Testis (tissue), 2 donors: ENCODE measurements at regions not wholly inside any gene's neighbourhood (a gene's known extent, or its start where the extent isn't known, plus 50 kb on each side); places are given as distances from the start of the nearest gene placed in this dataset.
"Not testable (repeated sequence)": the region's sequence is repeated elsewhere in the genome, so short reads cannot be mapped to it uniquely, and the experiment has no call there.

ENCODE experiments used
- DNase-seq: peaks from one replicate; pipeline ENCODE4 v3.0.0-alpha.2; 2019
- H3K27ac ChIP-seq, 2 donors: fragments of 200-600 bp; sonication (generic); one replicate each; pipeline ENCODE4 v1.5.1; 2019
- H3K27me3 ChIP-seq: fragments of 200-600 bp; sonication (generic); one replicate; pipeline ENCODE4 v1.5.1; 2019
- H3K36me3 ChIP-seq: fragments of 200-600 bp; sonication (generic); one replicate; pipeline ENCODE4 v1.5.1; 2017; ENCODE audit warnings: low read depth; ENCODE audit errors: missing control alignments
- H3K4me1 ChIP-seq: fragments of 200-600 bp; sonication (generic); one replicate; pipeline ENCODE4 v1.5.1; 2019
- H3K4me3 ChIP-seq, 2 donors: fragments of 200-600 bp; sonication (generic); one replicate each; pipeline ENCODE4 v1.5.1; 2017 to 2019
- H3K9me3 ChIP-seq: fragments of 200-600 bp; sonication (generic); one replicate; pipeline ENCODE4 v1.5.1; 2017
- CTCF ChIP-seq, 3 experiments: fragments of 450-650 bp in 2 of 3; fragments of 200-600 bp in 1 of 3; sonication (generic) in 1 of 3; IDR thresholded peaks; one replicate each; pipeline ENCODE4 v1.5.1; 2016 to 2019; ENCODE audit warnings: antibody characterized with exemption in 3 of 3, mild to moderate bottlenecking in 2 of 3, moderate library complexity in 1 of 3
- POLR2A ChIP-seq: fragments of 450-650 bp; IDR thresholded peaks from one replicate; pipeline ENCODE4 v1.6.1; 2017; ENCODE audit warnings: antibody characterized with exemption, mild to moderate bottlenecking, moderate library complexity
- WGBS, 2 donors: methylation state at CpG; one replicate each; pipeline ENCODE4 v1.1.5; 2018; 5-methylcytosine and 5-hydroxymethylcytosine counted together
- intact Hi-C: fragments of 100-400 bp; cut with DNase I; formaldehyde crosslinking; loops from one replicate; pipeline ENCODE4 v1.15.1; 2023; ENCODE audit warnings: low total_unique reads

- intact Hi-C loops = no loop called here
- Histone ChIP-seq H3K27ac (no peak overlapping the region), H3K4me3 (no peak overlapping the region), H3K27me3 (no peaks in the 10 kb centered on the region), H3K36me3 (no peaks in the 10 kb centered on the region), H3K9me3 (no peaks in the 10 kb centered on the region), H3K4me1 (no peaks in the 10 kb centered on the region)
- TF ChIP-seq CTCF (IDR thresholded peaks at IDR 0.05) (no peak), POLR2A (no peak)
- WGBS, 2 donors = 75 to 89% methylated on average over 2 of the region's 2 CpGs
- no peak for DNase-seq
These were observed 305.6 kb upstream of the DIPK2B start for GRCh38 chrX:45506149-45506730.

GRCh38 chrX:45505214-45505613 is 304.5 kb upstream of the DIPK2B start:
- no peak for DNase-seq
- Histone ChIP-seq H3K36me3 (no peaks in the 10 kb centered on the region), H3K4me3 (no peak overlapping the region), H3K4me1 (no peaks in the 10 kb centered on the region), H3K27ac (no peak overlapping the region), H3K9me3 (no peaks in the 10 kb centered on the region), H3K27me3 (no peaks in the 10 kb centered on the region)
- TF ChIP-seq POLR2A = no peak
- no peak for TF ChIP-seq CTCF (IDR thresholded peaks at IDR 0.05)
- intact Hi-C loops = no loop called here
- WGBS, 2 donors = 0% methylated on average over 1 of the region's 1 CpG

- WGBS, 2 donors = 0% methylated on average over 1 of the region's 31 CpGs; no CpG with 5 or more reads in 1 of the 2 donors
- H3K4me3 ChIP-seq, H3K4me1 ChIP-seq, H3K36me3 ChIP-seq, H3K9me3 ChIP-seq, intact Hi-C loops, DNase-seq, H3K27ac ChIP-seq, H3K27me3 ChIP-seq: not testable (repeated sequence)
These were observed 303.2 kb upstream of the DIPK2B start for GRCh38 chrX:45503787-45504362.

GRCh38 chrX:45502396-45502795 is 301.7 kb upstream of the DIPK2B start:
- H3K27ac ChIP-seq = no peak overlapping the region
- no peaks in the 10 kb centered on the region for H3K4me1 ChIP-seq
- TF ChIP-seq POLR2A (no peak), CTCF (IDR thresholded peaks at IDR 0.05) (no peak)
- no peak for DNase-seq
- no peaks in the 10 kb centered on the region for H3K36me3 ChIP-seq
- 92 to 97% methylated on average over 2 of the region's 2 CpGs for WGBS, 2 donors
- H3K9me3 ChIP-seq = no peaks in the 10 kb centered on the region
- intact Hi-C loops = no loop called here
- H3K27me3 ChIP-seq = no peaks in the 10 kb centered on the region
- H3K4me3 ChIP-seq = no peak overlapping the region

GRCh38 chrX:45497290-45497689 is 296.6 kb upstream of the DIPK2B start:
- no peaks in the 10 kb centered on the region for H3K9me3 ChIP-seq
- intact Hi-C loops = no loop called here
- H3K27ac ChIP-seq = no peak overlapping the region
- DNase-seq = no peak
- H3K4me3 ChIP-seq = no peak overlapping the region
- no peaks in the 10 kb centered on the region for H3K27me3 ChIP-seq
- 92 to 100% methylated on average over 2 to 3 of the region's 3 CpGs for WGBS, 2 donors
- TF ChIP-seq CTCF (IDR thresholded peaks at IDR 0.05) (no peak), POLR2A (no peak)
- no peaks in the 10 kb centered on the region for H3K36me3 ChIP-seq
- no peaks in the 10 kb centered on the region for H3K4me1 ChIP-seq
